Upper lobe of right lung (tissue), 1 donor: ENCODE measurements at regions not wholly inside any gene's neighbourhood (a gene's known extent, or its start where the extent isn't known, plus 50 kb on each side); places are given as distances from the start of the nearest gene placed in this dataset.
A peak's percentile ranks its signal among the peaks of the same experiment; 100 is the strongest.

Source experiments
- ATAC-seq: fragments of 200-7000 bp; cut with Tn5 transposase; one replicate; pipeline ENCODE4 v1.9.1; 2020; ENCODE audit warnings: mild to moderate bottlenecking, moderate library complexity
- DNase-seq: peaks from one replicate; pipeline ENCODE4 v3.0.0-alpha.2; 2020
- H3K27ac ChIP-seq: fragments of 200-600 bp; one replicate; pipeline ENCODE4 v1.8.0; 2022
- H3K27me3 ChIP-seq: fragments of 200-600 bp; one replicate; pipeline ENCODE4 v1.8.0; 2022; ENCODE audit warnings: mild to moderate bottlenecking
- H3K36me3 ChIP-seq: fragments of 200-600 bp; one replicate; pipeline ENCODE4 v1.8.0; 2022
- H3K4me1 ChIP-seq: fragments of 200-600 bp; one replicate; pipeline ENCODE4 v1.8.0; 2022
- H3K4me3 ChIP-seq: fragments of 200-600 bp; one replicate; pipeline ENCODE4 v1.8.0; 2022; ENCODE audit warnings: mild to moderate bottlenecking
- H3K9me3 ChIP-seq: fragments of 200-600 bp; one replicate; pipeline ENCODE4 v1.8.0; 2022
- intact Hi-C: fragments of 100-400 bp; cut with DNase I; formaldehyde crosslinking; loops from one replicate; pipeline ENCODE4 v1.11.0; 2022
- TF ChIP-seq, protein P1 (sequence below): fragments of 200-600 bp; IDR thresholded peaks from one replicate; pipeline ENCODE4 v1.8.0; 2022; ENCODE audit warnings: antibody characterized with exemption
- donor health status: DM: no; HTN: yes; CAD: no; lungs with severe emphysema.

DNA sequence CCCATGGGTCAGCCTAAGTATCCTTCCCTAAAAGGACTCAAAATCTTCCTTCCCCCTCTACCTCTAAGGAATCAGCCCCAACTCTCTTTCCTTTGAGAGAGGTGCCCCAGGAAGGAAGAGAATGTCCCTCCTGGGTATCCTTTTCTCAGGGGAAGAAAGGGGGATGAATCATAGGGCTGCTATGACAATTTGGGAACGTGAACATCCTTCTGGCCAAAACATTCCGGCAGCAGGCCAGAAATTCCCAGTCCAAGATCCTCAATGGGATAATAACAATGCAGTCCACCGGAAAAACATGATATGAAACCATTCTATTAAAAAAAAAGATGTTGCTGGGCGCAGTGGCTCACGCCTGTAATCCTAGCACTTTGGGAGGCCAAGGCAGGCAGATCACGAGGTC is 50.8 kb upstream of the CACNA2D3 start:
- intact Hi-C loops = no loop called here

DNA sequence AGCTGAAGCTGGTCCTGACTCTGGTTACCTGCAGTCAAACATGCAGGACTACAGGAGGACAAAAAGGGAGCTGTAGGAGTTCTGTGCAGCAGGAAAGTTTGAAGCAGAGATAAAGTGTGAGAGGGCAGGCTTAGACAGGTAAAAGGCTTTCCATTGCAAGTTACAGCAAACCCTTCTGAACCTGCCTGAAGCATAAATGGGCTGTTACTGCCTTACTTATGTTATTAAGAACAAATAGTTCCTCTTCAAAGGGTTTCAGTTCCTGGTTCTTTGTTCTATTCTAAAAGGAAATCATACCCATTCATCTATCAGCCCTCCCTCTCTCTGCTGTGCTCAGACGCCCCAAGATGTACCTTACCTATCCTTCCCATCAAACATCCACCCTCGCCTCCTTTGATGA is 52.4 kb upstream of the CACNA2D3 start:
- DNase-seq (no peak), ATAC-seq (no peak)
- Histone ChIP-seq H3K4me3 (no peak overlapping the region), H3K27ac (no peak overlapping the region), H3K27me3 (no peaks in the 10 kb centered on the region), H3K36me3 (no peaks in the 10 kb centered on the region), H3K9me3 (peaks cover 5% of the 10 kb centered on the region), H3K4me1 (no peaks in the 10 kb centered on the region)
- TF ChIP-seq, protein P1, sequence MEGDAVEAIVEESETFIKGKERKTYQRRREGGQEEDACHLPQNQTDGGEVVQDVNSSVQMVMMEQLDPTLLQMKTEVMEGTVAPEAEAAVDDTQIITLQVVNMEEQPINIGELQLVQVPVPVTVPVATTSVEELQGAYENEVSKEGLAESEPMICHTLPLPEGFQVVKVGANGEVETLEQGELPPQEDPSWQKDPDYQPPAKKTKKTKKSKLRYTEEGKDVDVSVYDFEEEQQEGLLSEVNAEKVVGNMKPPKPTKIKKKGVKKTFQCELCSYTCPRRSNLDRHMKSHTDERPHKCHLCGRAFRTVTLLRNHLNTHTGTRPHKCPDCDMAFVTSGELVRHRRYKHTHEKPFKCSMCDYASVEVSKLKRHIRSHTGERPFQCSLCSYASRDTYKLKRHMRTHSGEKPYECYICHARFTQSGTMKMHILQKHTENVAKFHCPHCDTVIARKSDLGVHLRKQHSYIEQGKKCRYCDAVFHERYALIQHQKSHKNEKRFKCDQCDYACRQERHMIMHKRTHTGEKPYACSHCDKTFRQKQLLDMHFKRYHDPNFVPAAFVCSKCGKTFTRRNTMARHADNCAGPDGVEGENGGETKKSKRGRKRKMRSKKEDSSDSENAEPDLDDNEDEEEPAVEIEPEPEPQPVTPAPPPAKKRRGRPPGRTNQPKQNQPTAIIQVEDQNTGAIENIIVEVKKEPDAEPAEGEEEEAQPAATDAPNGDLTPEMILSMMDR = no peak
- intact Hi-C loops = no loop called here

More for the DNA sequence above, 50.8 kb upstream of the CACNA2D3 start:
- H3K27me3 ChIP-seq = no peaks in the 10 kb centered on the region
- H3K36me3 ChIP-seq = no peaks in the 10 kb centered on the region
- TF ChIP-seq, protein P1 = no peak
- no peaks in the 10 kb centered on the region for H3K4me1 ChIP-seq
- no peak overlapping the region for H3K27ac ChIP-seq
- no peak for ATAC-seq
- no peak overlapping the region for H3K4me3 ChIP-seq
- DNase-seq = no peak
- peaks cover 5% of the 10 kb centered on the region for H3K9me3 ChIP-seq

DNA sequence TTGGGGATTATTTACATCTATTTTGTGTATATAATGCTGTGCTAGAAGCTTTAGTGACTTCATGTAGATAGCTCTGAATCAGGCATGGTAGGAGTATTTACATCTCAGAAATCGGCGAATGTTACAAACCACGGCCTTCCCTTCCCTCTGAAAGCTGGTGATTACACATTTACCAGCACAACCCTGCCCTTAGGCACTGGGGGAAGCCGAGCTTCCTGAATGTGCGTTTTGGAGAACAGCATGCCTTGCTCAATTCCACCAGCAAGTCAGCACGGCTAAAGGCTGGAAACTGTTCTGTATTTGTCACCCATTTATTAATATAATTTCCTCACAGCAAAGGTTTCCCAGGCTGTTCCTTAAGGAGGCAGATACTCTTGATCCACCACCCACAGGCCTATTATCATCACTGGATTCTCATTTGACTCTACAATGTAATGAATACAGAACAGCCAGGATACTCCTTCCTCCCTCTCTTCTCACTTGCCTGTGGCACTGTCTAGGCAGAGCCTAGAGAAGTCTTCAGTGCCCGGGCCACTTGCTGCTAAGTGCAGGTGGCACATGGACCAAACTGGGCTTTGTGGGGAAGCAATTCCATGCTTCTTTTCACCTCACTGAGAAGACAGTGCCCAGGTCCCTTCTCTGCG is 55.2 kb upstream of the CACNA2D3 start:
- Histone ChIP-seq H3K4me1 (no peaks in the 10 kb centered on the region), H3K4me3 (no peak overlapping the region), H3K9me3 (peaks cover 5% of the 10 kb centered on the region), H3K27me3 (no peaks in the 10 kb centered on the region), H3K27ac (no peak overlapping the region), H3K36me3 (no peaks in the 10 kb centered on the region)
- DNase-seq (no peak), ATAC-seq (peak; percentile 42)
- TF ChIP-seq, protein P1 = no peak
- intact Hi-C loops = no loop called here

DNA sequence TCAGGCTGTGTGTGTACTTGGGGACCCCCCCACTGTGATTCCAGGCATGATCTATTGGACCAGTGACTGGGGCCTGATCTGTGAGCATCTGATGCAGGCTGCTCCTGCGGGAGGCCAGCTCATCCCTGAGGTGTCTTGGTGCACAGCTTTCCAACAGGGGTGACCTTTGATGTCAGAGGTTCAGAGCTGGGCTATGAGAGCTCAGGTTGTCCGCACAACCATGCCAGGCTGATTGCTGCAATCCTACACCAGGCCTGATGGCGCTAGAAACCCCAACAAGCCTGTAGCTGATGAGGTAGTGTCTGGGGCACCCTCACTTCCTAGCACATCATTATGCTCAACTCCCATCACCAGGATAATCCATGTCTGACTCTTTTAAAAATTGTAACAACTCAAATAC is 56.1 kb upstream of the CACNA2D3 start:
- Histone ChIP-seq H3K27ac (no peak overlapping the region), H3K4me1 (no peaks in the 10 kb centered on the region), H3K9me3 (peaks cover 5% of the 10 kb centered on the region), H3K4me3 (no peak overlapping the region), H3K27me3 (no peaks in the 10 kb centered on the region), H3K36me3 (no peaks in the 10 kb centered on the region)
- intact Hi-C loops = no loop called here
- DNase-seq (no peak), ATAC-seq (peak; percentile 15)
- TF ChIP-seq, protein P1 = no peak

DNA sequence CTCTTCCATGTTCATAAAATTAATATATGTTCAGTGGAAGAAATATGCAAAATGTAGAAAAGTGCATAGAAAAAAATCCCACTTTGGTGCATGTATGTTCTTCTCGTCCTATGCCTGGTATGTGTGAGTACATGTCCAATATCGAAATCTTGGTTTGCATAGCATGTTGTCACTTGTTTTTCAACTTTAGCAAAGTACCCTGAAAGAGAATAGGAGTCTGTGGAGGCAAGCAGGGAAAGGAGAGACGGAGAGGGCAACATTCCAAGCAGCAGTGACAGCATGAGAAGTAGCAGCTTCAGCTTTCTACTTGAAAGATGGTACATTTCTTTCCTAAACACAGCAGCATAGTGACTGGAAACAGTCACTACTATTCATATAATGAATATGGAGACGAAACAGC is 56.8 kb upstream of the CACNA2D3 start:
- intact Hi-C loops = no loop called here
- DNase-seq (no peak), ATAC-seq (no peak)
- H3K4me1 ChIP-seq = no peaks in the 10 kb centered on the region
- H3K27me3 ChIP-seq = no peaks in the 10 kb centered on the region
- TF ChIP-seq, protein P1 = no peak
- H3K9me3 ChIP-seq = peaks cover 2% of the 10 kb centered on the region
- no peak overlapping the region for H3K27ac ChIP-seq
- H3K36me3 ChIP-seq = no peaks in the 10 kb centered on the region
- H3K4me3 ChIP-seq = no peak overlapping the region

DNA sequence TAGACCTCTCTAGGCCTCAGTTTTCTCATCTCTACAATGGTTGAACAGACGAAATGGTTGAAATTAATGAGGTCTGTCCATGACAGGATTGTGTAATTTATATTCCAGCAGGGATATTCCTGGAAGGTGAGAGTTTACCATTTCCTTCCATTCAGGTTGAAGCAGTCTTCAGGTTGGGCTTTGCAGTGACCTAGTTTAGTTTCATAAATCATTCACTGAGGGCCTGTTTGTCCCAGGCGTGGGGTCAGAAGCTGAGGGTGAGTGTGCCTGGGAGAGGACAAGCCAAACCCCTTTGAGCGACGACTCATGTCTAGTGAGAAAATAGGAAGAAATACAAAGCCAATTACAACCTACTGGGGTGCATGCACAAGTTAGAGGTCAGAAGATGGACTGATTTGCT is 57.2 kb upstream of the CACNA2D3 start:
- H3K9me3 ChIP-seq = no peaks in the 10 kb centered on the region
- TF ChIP-seq, protein P1 = no peak
- H3K36me3 ChIP-seq = no peaks in the 10 kb centered on the region
- ATAC-seq (peak; percentile 35), DNase-seq (no peak)
- no peak overlapping the region for H3K4me3 ChIP-seq
- no peaks in the 10 kb centered on the region for H3K27me3 ChIP-seq
- intact Hi-C loops = no loop called here
- H3K27ac ChIP-seq = no peak overlapping the region
- H3K4me1 ChIP-seq = no peaks in the 10 kb centered on the region
